Liver (tissue), 8 donors: ENCODE measurements at regions not wholly inside any gene's neighbourhood (a gene's known extent, or its start where the extent isn't known, plus 50 kb on each side); places are given as distances from the start of the nearest gene placed in this dataset.

ENCODE experiments used
- DNase-seq: peaks from one replicate; pipeline ENCODE4 v3.0.0-alpha.2; 2017; ENCODE audit warnings: low spot score
- H3K27ac ChIP-seq, 2 donors: one replicate each; pipeline ENCODE4 v1.7.0; 2013; ENCODE audit warnings: inconsistent platforms in 2 of 2, low read length in 2 of 2, control low read depth in 1 of 2, low read depth in 1 of 2, mild to moderate bottlenecking in 1 of 2
- H3K27me3 ChIP-seq, 4 donors: one replicate each; pipeline versions ENCODE4 v1.6.1 to v1.7.0; 2013; ENCODE audit warnings: low read length in 3 of 4, inconsistent platforms in 1 of 4, mild to moderate bottlenecking in 1 of 4, moderate library complexity in 1 of 4; ENCODE audit not compliant: control insufficient read depth in 4 of 4, insufficient read depth in 4 of 4
- H3K36me3 ChIP-seq, 4 donors: one replicate each; pipeline versions ENCODE4 v1.6.1 to v1.7.0; 2013; ENCODE audit warnings: low read length in 3 of 4, mild to moderate bottlenecking in 3 of 4, low read depth in 1 of 4, moderate library complexity in 1 of 4; ENCODE audit not compliant: control insufficient read depth in 4 of 4, insufficient read depth in 3 of 4
- H3K4me1 ChIP-seq, 4 donors: one replicate each; pipeline versions ENCODE4 v1.6.1 to v1.7.0; 2013; ENCODE audit warnings: low read length in 3 of 4, mild to moderate bottlenecking in 3 of 4, moderate library complexity in 1 of 4; ENCODE audit not compliant: control insufficient read depth in 4 of 4, insufficient read depth in 4 of 4
- H3K4me3 ChIP-seq, 3 donors: one replicate each; pipeline versions ENCODE4 v1.6.1 to v1.7.0; 2013; ENCODE audit warnings: low read length in 3 of 3, control low read depth in 1 of 3, low read depth in 1 of 3, mild to moderate bottlenecking in 1 of 3
- H3K9ac ChIP-seq, 2 donors: one replicate each; pipeline ENCODE4 v1.7.0; 2013; ENCODE audit warnings: low read length in 2 of 2, mild to moderate bottlenecking in 2 of 2, moderate library complexity in 2 of 2, control low read depth in 1 of 2, low read depth in 1 of 2
- H3K9me3 ChIP-seq, 4 donors: one replicate each; pipeline versions ENCODE4 v1.6.1 to v1.7.0; 2013; ENCODE audit warnings: low read length in 3 of 4; ENCODE audit not compliant: control insufficient read depth in 4 of 4
- EGR1 ChIP-seq, 2 donors: IDR thresholded peaks; 2 replicates each; pipeline ENCODE4 v1.6.1; 2016 to 2018; ENCODE audit warnings: antibody characterized with exemption in 2 of 2, low read depth in 2 of 2
- FOXA1 ChIP-seq: IDR thresholded peaks from 2 replicates; pipeline ENCODE4 v1.6.1; 2016; ENCODE audit warnings: antibody characterized with exemption
- FOXA2 ChIP-seq: IDR thresholded peaks from 2 replicates; pipeline ENCODE4 v1.6.1; 2016; ENCODE audit warnings: antibody characterized with exemption
- HNF4A ChIP-seq, 2 donors: conservative IDR thresholded peaks; 2 replicates each; pipeline ENCODE4 v1.6.1; 2016; ENCODE audit warnings: antibody characterized with exemption in 2 of 2, mild to moderate bottlenecking in 2 of 2
- HNF4G ChIP-seq: IDR thresholded peaks from 2 replicates; pipeline ENCODE4 v1.6.1; 2016; ENCODE audit warnings: antibody characterized with exemption
- JUND ChIP-seq, 2 donors: IDR thresholded peaks; 2 replicates each; pipeline ENCODE4 v1.6.1; 2016; ENCODE audit warnings: antibody characterized with exemption in 2 of 2
- NR2F2 ChIP-seq: IDR thresholded peaks from 2 replicates; pipeline ENCODE4 v1.6.1; 2016; ENCODE audit warnings: antibody characterized with exemption
- RAD21 ChIP-seq, 2 donors: IDR thresholded peaks; 2 replicates each; pipeline ENCODE4 v1.6.1; 2016; ENCODE audit warnings: antibody characterized with exemption in 2 of 2, mild to moderate bottlenecking in 2 of 2
- RXRA ChIP-seq, 2 donors: IDR thresholded peaks; 2 replicates each; pipeline ENCODE4 v1.6.1; 2017 to 2018; ENCODE audit warnings: antibody characterized with exemption in 2 of 2, mild to moderate bottlenecking in 1 of 2
- SP1 ChIP-seq: IDR thresholded peaks from 2 replicates; pipeline ENCODE4 v1.6.1; 2018; ENCODE audit warnings: antibody characterized with exemption, mild to moderate bottlenecking
- TAF1 ChIP-seq: conservative IDR thresholded peaks from 2 replicates; pipeline ENCODE4 v1.6.1; 2016; ENCODE audit warnings: antibody characterized with exemption, mild to moderate bottlenecking
- YY1 ChIP-seq: IDR thresholded peaks from 2 replicates; pipeline ENCODE4 v1.6.1; 2016; ENCODE audit warnings: antibody characterized with exemption, mild to moderate bottlenecking
- whole genome bisulfite sequencing: extraction: QIAGEN DNeasy Blood & Tissue Kit; methylation state at CpG from one replicate; pipeline ENCODE4 v1.1.7; 2013; 5-methylcytosine and 5-hydroxymethylcytosine counted together
- TF ChIP-seq, protein P1 (sequence below): IDR thresholded peaks from 2 replicates; pipeline ENCODE4 v1.6.1; 2016; ENCODE audit warnings: antibody characterized with exemption
- TF ChIP-seq, protein P2 (sequence below): IDR thresholded peaks from 2 replicates; pipeline ENCODE4 v1.6.1; 2016; ENCODE audit warnings: antibody characterized with exemption
- TF ChIP-seq, protein P3 (sequence below): fragments of 150-350 bp; IDR thresholded peaks from 2 replicates; pipeline ENCODE4 v1.5.1; 2017; ENCODE audit warnings: improper control_type of control experiment, low read depth, low read length; ENCODE audit not compliant: missing input control
- TF ChIP-seq, protein P4 (sequence below): IDR thresholded peaks from 2 replicates; pipeline ENCODE4 v1.6.1; 2016; ENCODE audit warnings: antibody characterized with exemption
- TF ChIP-seq, protein P5 (sequence below): IDR thresholded peaks from 2 replicates; pipeline ENCODE4 v1.6.1; 2016; ENCODE audit warnings: antibody characterized with exemption, mild to moderate bottlenecking
- donor health status: healthy.
- donor health status: healthy.
- donor health status: healthy.
- donor health status: healthy.
- donor health status: healthy.

DNA sequence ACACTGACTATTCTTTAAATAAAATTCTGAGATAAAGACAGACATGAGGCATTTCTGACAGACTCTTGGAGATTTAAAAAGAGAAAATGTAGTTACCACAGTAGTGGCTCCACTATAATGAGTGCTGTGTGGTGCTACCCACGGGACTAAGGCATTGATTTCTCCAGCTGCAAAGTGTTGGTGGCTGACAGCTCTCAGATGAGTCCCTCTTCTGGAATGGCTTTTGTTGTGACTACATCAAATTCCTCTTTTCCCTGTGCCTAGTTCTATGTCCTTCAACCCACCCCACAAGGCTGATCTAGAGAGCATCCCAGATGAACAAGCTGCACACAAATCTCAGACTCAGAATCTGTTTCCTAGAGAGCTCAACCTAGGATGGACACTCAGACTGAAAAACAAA, 884.8 kb upstream of the ZEB2 start:
- H3K4me1 ChIP-seq: no peaks in the 10 kb centered on the region
- WGBS: 30% methylated on average over 1 of the region's 1 CpG
- no peaks in the 10 kb centered on the region for H3K9me3 ChIP-seq
- H3K36me3 ChIP-seq: no peaks in the 10 kb centered on the region
- no peak overlapping the region for H3K4me3 ChIP-seq
- H3K27ac ChIP-seq: no peak overlapping the region
- H3K27me3 ChIP-seq: no peaks in the 10 kb centered on the region
- TF ChIP-seq FOXA1: no peak
- no peak for TF ChIP-seq EGR1 (IDR thresholded peaks at IDR 0.05; ENCODE audit: low read depth in 2 of 2)
- TF ChIP-seq HNF4A (conservative IDR thresholded peaks at IDR 0.05): no peak
- TF ChIP-seq, protein P1, sequence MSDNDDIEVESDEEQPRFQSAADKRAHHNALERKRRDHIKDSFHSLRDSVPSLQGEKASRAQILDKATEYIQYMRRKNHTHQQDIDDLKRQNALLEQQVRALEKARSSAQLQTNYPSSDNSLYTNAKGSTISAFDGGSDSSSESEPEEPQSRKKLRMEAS: no peak
- no peak for TF ChIP-seq HNF4G
- no peak for TF ChIP-seq RXRA (IDR thresholded peaks at IDR 0.05)
- TF ChIP-seq, protein P2, sequence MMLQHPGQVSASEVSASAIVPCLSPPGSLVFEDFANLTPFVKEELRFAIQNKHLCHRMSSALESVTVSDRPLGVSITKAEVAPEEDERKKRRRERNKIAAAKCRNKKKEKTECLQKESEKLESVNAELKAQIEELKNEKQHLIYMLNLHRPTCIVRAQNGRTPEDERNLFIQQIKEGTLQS: no peak
- TF ChIP-seq, protein P3, sequence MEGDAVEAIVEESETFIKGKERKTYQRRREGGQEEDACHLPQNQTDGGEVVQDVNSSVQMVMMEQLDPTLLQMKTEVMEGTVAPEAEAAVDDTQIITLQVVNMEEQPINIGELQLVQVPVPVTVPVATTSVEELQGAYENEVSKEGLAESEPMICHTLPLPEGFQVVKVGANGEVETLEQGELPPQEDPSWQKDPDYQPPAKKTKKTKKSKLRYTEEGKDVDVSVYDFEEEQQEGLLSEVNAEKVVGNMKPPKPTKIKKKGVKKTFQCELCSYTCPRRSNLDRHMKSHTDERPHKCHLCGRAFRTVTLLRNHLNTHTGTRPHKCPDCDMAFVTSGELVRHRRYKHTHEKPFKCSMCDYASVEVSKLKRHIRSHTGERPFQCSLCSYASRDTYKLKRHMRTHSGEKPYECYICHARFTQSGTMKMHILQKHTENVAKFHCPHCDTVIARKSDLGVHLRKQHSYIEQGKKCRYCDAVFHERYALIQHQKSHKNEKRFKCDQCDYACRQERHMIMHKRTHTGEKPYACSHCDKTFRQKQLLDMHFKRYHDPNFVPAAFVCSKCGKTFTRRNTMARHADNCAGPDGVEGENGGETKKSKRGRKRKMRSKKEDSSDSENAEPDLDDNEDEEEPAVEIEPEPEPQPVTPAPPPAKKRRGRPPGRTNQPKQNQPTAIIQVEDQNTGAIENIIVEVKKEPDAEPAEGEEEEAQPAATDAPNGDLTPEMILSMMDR: no peak
- no peak for TF ChIP-seq YY1
- no peak for TF ChIP-seq TAF1
- TF ChIP-seq, protein P4, sequence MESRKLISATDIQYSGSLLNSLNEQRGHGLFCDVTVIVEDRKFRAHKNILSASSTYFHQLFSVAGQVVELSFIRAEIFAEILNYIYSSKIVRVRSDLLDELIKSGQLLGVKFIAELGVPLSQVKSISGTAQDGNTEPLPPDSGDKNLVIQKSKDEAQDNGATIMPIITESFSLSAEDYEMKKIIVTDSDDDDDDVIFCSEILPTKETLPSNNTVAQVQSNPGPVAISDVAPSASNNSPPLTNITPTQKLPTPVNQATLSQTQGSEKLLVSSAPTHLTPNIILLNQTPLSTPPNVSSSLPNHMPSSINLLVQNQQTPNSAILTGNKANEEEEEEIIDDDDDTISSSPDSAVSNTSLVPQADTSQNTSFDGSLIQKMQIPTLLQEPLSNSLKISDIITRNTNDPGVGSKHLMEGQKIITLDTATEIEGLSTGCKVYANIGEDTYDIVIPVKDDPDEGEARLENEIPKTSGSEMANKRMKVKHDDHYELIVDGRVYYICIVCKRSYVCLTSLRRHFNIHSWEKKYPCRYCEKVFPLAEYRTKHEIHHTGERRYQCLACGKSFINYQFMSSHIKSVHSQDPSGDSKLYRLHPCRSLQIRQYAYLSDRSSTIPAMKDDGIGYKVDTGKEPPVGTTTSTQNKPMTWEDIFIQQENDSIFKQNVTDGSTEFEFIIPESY: no peak
- TF ChIP-seq JUND (IDR thresholded peaks at IDR 0.05): no peak
- no peak for TF ChIP-seq SP1
- TF ChIP-seq FOXA2: no peak
- no peak for TF ChIP-seq RAD21 (IDR thresholded peaks at IDR 0.05)
- no peak for TF ChIP-seq NR2F2
- TF ChIP-seq, protein P5, sequence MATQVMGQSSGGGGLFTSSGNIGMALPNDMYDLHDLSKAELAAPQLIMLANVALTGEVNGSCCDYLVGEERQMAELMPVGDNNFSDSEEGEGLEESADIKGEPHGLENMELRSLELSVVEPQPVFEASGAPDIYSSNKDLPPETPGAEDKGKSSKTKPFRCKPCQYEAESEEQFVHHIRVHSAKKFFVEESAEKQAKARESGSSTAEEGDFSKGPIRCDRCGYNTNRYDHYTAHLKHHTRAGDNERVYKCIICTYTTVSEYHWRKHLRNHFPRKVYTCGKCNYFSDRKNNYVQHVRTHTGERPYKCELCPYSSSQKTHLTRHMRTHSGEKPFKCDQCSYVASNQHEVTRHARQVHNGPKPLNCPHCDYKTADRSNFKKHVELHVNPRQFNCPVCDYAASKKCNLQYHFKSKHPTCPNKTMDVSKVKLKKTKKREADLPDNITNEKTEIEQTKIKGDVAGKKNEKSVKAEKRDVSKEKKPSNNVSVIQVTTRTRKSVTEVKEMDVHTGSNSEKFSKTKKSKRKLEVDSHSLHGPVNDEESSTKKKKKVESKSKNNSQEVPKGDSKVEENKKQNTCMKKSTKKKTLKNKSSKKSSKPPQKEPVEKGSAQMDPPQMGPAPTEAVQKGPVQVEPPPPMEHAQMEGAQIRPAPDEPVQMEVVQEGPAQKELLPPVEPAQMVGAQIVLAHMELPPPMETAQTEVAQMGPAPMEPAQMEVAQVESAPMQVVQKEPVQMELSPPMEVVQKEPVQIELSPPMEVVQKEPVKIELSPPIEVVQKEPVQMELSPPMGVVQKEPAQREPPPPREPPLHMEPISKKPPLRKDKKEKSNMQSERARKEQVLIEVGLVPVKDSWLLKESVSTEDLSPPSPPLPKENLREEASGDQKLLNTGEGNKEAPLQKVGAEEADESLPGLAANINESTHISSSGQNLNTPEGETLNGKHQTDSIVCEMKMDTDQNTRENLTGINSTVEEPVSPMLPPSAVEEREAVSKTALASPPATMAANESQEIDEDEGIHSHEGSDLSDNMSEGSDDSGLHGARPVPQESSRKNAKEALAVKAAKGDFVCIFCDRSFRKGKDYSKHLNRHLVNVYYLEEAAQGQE: no peak
- H3K9ac ChIP-seq: no peak overlapping the region
- DNase-seq: no peak
